Neuron (in vitro differentiated cells): ENCODE measurements at regions not wholly inside any gene's neighbourhood (a gene's known extent, or its start where the extent isn't known, plus 50 kb on each side); places are given as distances from the start of the nearest gene placed in this dataset.
A peak's percentile ranks its signal among the peaks of the same experiment; 100 is the strongest.

Experiments
- H2AFZ ChIP-seq: one replicate; pipeline ENCODE4 v1.6.1; 2013; ENCODE audit warnings: low read depth, mild to moderate bottlenecking, inconsistent platforms, low read length, moderate library complexity
- H3K27me3 ChIP-seq: one replicate; pipeline ENCODE4 v1.6.1; 2013; ENCODE audit warnings: low read length; ENCODE audit not compliant: insufficient read depth
- H3K36me3 ChIP-seq: one replicate; pipeline ENCODE4 v1.6.1; 2013; ENCODE audit warnings: low read length; ENCODE audit not compliant: insufficient read depth
- H3K4me1 ChIP-seq: one replicate; pipeline ENCODE4 v1.6.1; 2013; ENCODE audit warnings: low read length; ENCODE audit not compliant: insufficient read depth
- H3K4me3 ChIP-seq: 2 replicates; pipeline ENCODE4 v1.5.1; 2013; ENCODE audit warnings: mild to moderate bottlenecking, low read length, moderate library complexity
- H3K9me3 ChIP-seq: one replicate; pipeline ENCODE4 v1.6.1; 2013; ENCODE audit warnings: low read length

GRCh38 chr6:28747631-28748157, 176.1 kb downstream of the TRIM27 start:
- Histone ChIP-seq H3K27me3 (peaks cover 34% of the 10 kb centered on the region), H3K9me3 (peaks cover 2% of the 10 kb centered on the region), H3K4me3 (no peak overlapping the region), H2AFZ (no peak overlapping the region), H3K4me1 (no peaks in the 10 kb centered on the region), H3K36me3 (no peaks in the 10 kb centered on the region)

DNA sequence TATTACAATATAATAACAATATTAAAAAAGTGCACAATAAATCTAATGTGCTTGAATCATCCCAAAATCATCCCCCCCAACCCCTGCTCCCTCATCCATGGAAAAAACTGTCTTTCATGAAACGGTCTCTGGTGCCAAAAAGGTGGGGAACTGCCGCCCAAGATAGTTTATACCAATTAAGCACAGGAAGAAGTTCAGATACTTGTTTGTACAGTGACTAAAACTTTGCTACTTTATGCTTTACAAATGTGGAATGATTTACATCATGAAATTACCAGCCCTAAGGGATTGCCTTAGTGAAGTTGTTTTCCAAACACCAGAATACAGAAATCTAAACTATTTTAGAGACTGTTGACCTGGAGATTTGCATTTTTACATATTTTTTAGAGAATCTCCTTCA, 175.6 kb downstream of the TRIM27 start:
- no peaks in the 10 kb centered on the region for H3K36me3 ChIP-seq
- no peaks in the 10 kb centered on the region for H3K4me1 ChIP-seq
- peaks cover 2% of the 10 kb centered on the region for H3K9me3 ChIP-seq
- H3K4me3 ChIP-seq, result no peak overlapping the region
- no peak overlapping the region for H2AFZ ChIP-seq
- peaks cover 31% of the 10 kb centered on the region for H3K27me3 ChIP-seq

DNA sequence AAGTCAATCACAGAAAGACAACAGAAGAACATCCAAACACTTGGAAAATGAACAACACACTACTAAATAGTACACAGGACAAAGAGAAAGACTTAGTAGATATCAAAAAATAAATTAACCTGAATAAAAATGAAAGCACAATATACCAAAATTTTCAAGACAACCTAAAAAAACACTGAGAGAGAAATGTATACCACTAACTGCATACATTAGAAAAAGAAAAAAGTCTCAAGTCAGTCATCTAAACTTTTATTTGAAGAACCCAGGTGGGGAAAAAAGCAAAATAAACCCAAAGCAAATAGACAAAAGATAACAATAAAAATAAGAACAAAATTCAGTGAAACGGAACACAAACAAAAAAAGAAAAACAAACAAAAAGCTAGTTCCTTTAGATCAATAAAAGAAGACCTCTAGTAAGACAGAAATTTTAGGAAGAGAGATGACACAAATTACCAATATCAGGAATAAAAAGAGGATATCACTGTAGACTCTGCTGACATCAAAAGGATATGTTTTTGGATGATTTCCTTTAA, 172.8 kb downstream of the TRIM27 start:
- no peak overlapping the region for H3K4me3 ChIP-seq
- no peaks in the 10 kb centered on the region for H3K36me3 ChIP-seq
- H3K27me3 ChIP-seq, result peaks cover 16% of the 10 kb centered on the region
- H3K9me3 ChIP-seq, result peaks cover 2% of the 10 kb centered on the region
- H2AFZ ChIP-seq, result no peak overlapping the region
- H3K4me1 ChIP-seq, result no peaks in the 10 kb centered on the region

DNA sequence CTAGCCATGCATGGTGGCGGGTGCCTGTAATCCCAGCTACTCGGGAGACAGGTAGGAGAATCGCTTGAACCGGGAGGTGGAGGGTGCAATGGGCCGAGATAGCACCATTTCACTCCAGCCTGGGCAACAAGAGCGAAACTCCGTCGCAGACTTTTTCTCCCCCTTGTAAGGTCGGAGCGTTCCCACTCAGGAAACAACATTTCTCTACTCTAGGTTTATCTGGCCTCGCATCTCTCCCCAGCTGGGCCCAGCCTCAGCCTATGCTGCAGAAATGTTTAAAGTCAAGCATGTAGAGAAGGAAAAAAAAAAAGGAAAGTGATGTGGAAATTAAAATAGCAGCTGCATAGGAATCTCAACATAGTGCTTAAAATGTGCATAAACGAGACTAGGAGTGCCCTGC, 172.3 kb downstream of the TRIM27 start:
- H3K36me3 ChIP-seq, result no peaks in the 10 kb centered on the region
- peaks cover 14% of the 10 kb centered on the region for H3K27me3 ChIP-seq
- no peak overlapping the region for H3K4me3 ChIP-seq
- no peak overlapping the region for H2AFZ ChIP-seq
- H3K9me3 ChIP-seq, result peaks cover 2% of the 10 kb centered on the region
- no peaks in the 10 kb centered on the region for H3K4me1 ChIP-seq

- Histone ChIP-seq H3K36me3 (no peaks in the 10 kb centered on the region), H3K9me3 (peaks cover 2% of the 10 kb centered on the region), H3K27me3 (peaks cover 15% of the 10 kb centered on the region), H3K4me3 (no peak overlapping the region), H2AFZ (no peak overlapping the region), H3K4me1 (no peaks in the 10 kb centered on the region)
Measured at GRCh38 chr6:28751963-28752350, 171.8 kb downstream of the TRIM27 start.

GRCh38 chr6:28757429-28758045, 166.2 kb downstream of the TRIM27 start:
- Histone ChIP-seq H3K36me3 (no peaks in the 10 kb centered on the region), H3K4me1 (no peaks in the 10 kb centered on the region), H2AFZ (no peak overlapping the region), H3K9me3 (no peaks in the 10 kb centered on the region), H3K4me3 (peak overlapping the region; percentile 15), H3K27me3 (peaks cover 29% of the 10 kb centered on the region)

- Histone ChIP-seq H3K27me3 (peaks cover 34% of the 10 kb centered on the region), H3K4me3 (peak overlapping the region; percentile 15), H3K4me1 (no peaks in the 10 kb centered on the region), H3K36me3 (no peaks in the 10 kb centered on the region), H2AFZ (no peak overlapping the region), H3K9me3 (no peaks in the 10 kb centered on the region)
Measured at GRCh38 chr6:28758046-28758817, 165.6 kb downstream of the TRIM27 start.

DNA sequence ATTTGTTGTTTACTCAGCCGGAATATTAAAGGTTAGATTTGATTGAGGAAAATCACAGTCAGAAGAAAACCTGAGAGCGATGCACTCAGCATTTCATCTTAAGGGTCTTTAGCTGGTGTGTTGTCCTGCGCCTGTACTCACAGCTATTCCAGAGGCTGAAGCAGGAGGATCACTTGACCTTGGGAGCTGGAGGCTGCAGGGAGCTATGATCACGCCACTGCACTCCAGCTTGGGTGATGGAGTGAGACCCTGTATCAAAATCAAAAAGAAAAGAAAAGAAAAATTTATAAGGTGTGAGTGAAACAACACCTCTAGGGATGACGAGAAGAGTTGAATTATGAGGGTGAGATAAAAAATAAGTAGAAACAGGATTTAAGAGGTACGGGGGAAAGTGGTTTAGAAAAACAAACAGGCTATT, 165.0 kb downstream of the TRIM27 start:
- Histone ChIP-seq H2AFZ (no peak overlapping the region), H3K36me3 (no peaks in the 10 kb centered on the region), H3K9me3 (no peaks in the 10 kb centered on the region), H3K4me3 (no peak overlapping the region), H3K27me3 (peaks cover 39% of the 10 kb centered on the region), H3K4me1 (no peaks in the 10 kb centered on the region)

DNA sequence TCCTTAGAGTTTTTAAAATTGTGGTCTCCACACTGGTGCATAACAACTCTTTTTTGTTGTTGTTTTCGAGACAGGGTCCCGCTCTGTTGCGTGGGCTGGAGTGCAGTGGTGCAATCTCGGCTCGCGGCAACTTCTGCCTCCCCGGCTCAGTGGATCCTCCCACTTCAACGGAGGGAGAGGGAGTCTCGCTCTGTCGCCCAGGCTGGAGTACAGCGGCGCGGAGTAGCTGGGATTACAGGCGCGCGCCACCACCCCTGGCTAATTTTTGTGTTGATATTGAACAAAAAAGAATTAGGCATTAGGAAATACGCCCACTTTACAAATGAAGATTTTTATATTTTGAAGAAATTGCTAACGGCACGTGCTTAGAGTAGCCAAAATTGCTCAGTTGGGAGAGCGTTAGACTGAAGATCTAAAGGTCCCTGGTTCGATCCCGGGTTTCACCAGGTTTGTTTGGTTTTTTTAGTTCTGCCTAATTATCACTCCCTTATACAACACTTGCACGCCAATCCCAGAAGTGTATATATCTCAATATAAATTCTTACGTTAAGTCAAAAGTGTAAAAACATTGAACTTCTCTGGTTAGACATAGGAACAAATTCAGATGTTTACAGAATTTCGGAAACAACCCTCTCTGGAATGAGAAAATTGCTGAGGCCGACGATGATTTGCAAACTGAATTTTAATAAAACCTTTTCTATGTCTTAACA, 159.6 kb downstream of the TRIM27 start:
- H3K4me1 ChIP-seq, result no peaks in the 10 kb centered on the region
- peaks cover 68% of the 10 kb centered on the region for H3K27me3 ChIP-seq
- no peaks in the 10 kb centered on the region for H3K36me3 ChIP-seq
- H3K9me3 ChIP-seq, result no peaks in the 10 kb centered on the region
- H2AFZ ChIP-seq, result no peak overlapping the region
- H3K4me3 ChIP-seq, result no peak overlapping the region

DNA sequence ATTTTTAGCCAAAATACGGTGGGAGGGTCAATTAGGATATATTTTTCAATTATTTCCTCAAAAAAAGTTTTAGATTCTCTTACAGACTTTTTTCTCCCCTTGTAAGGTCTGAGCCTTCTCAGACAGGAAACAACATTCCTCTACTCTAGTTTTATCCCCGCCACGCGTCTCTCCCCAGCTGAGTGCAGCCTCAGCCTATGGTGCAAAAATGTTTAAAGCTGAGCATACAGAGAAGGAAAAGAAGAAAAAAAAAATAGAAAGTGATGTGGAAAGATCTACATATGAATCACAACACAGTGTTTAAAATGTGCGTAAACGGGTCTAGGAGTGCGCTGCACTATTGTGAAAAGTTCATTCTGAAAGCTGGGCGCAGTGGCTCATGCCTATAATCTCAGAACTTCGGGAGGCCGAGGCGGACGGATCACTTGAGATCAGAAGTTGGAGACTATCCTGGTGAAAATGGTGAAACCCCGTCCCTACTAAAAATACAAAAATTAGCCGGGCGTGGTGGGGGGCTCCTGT, 159.0 kb downstream of the TRIM27 start:
- no peak overlapping the region for H3K4me3 ChIP-seq
- H3K9me3 ChIP-seq, result no peaks in the 10 kb centered on the region
- H3K36me3 ChIP-seq, result no peaks in the 10 kb centered on the region
- no peak overlapping the region for H2AFZ ChIP-seq
- no peaks in the 10 kb centered on the region for H3K4me1 ChIP-seq
- H3K27me3 ChIP-seq, result peaks cover 75% of the 10 kb centered on the region

GRCh38 chr6:28765978-28766351, 157.8 kb downstream of the TRIM27 start:
- H3K4me3 ChIP-seq, result no peak overlapping the region
- no peak overlapping the region for H2AFZ ChIP-seq
- no peaks in the 10 kb centered on the region for H3K9me3 ChIP-seq
- H3K36me3 ChIP-seq, result no peaks in the 10 kb centered on the region
- H3K27me3 ChIP-seq, result peaks cover 86% of the 10 kb centered on the region
- no peaks in the 10 kb centered on the region for H3K4me1 ChIP-seq

- H3K4me1 ChIP-seq, result no peaks in the 10 kb centered on the region
- peaks cover 90% of the 10 kb centered on the region for H3K27me3 ChIP-seq
- no peak overlapping the region for H2AFZ ChIP-seq
- no peaks in the 10 kb centered on the region for H3K9me3 ChIP-seq
- H3K36me3 ChIP-seq, result no peaks in the 10 kb centered on the region
- H3K4me3 ChIP-seq, result no peak overlapping the region
Measured at GRCh38 chr6:28766426-28766825, 157.4 kb downstream of the TRIM27 start.

DNA sequence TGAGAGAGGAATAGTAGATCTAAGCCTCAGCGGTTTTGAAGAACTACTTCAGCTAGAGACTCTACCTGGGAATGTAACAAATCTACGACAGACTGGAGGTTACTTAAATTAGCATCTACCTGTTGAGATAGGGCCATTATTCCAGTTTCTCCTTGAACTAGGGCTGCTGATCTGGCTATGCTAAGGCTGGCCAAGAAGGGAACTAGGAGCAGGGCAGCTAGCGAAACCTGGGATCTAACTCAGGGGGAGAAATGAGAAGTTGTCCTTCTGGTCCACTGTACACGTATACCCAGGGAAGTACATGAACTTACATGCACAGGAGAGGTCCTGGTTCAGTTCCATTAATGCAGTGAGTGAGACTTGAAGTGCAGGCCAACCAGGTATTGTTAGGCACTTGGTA, 156.7 kb downstream of the TRIM27 start:
- H2AFZ ChIP-seq, result no peak overlapping the region

More for the DNA sequence above, 156.7 kb downstream of the TRIM27 start:
- H3K4me1 ChIP-seq, result no peaks in the 10 kb centered on the region
- H3K9me3 ChIP-seq, result no peaks in the 10 kb centered on the region
- peaks cover 92% of the 10 kb centered on the region for H3K27me3 ChIP-seq
- no peak overlapping the region for H3K4me3 ChIP-seq
- H3K36me3 ChIP-seq, result no peaks in the 10 kb centered on the region
